ENCODE measurements at regions not wholly inside any gene's neighbourhood (a gene's known extent, or its start where the extent isn't known, plus 50 kb on each side); places are given as distances from the start of the nearest gene placed in this dataset.

GRCh38 chr12:86379337-86379736 lies 123.1 kb upstream of the MGAT4C start:
- TF ChIP-seq POLR2AphosphoS5 (IDR thresholded peaks at IDR 0.05) (peak; percentile 18), CTCF (IDR thresholded peaks at IDR 0.05) (no peak)
- H3K9me3 ChIP-seq, result no peaks in the 10 kb centered on the region
- H3K27me3 ChIP-seq (replicated peaks; ENCODE audit: insufficient read depth), result no peaks in the 10 kb centered on the region
- H3K36me3 ChIP-seq, result no peaks in the 10 kb centered on the region
- intact Hi-C loops (cut with DNase I), result no loop called here
- H3K4me3 ChIP-seq, result no peak overlapping the region
- no peaks in the 10 kb centered on the region for H3K4me1 ChIP-seq (replicated peaks)
- DNase-seq (ENCODE audit: low spot score), result no peak
- H3K27ac ChIP-seq, result no peak overlapping the region
- WGBS, result 21% methylated on average over 1 of the region's 1 CpG

DNA sequence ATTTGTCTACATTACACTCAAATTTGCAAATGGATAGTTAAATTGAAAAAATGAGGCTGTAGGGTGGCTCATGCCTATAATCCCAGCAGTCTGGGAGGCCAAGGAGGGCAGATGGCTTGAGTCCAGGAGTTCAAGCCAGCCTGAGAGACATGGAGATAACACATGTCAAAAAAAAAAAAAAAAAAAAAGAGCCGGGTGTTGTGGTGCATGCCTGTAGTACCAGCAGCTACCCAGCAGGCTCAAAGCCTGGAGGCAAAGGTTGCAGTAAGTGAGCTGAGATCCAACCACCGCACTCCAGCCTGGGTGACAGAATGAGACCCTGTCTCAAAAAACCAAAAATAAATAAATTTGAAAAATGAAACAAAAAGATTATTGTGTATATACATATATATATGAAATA lies 119.9 kb upstream of the MGAT4C start:
- DNase-seq (ENCODE audit: low spot score), result no peak
- intact Hi-C loops (cut with DNase I), result no loop called here
- Histone ChIP-seq H3K36me3 (no peaks in the 10 kb centered on the region), H3K4me1 (replicated peaks) (no peaks in the 10 kb centered on the region), H3K9me3 (no peaks in the 10 kb centered on the region), H3K27ac (no peak overlapping the region), H3K4me3 (no peak overlapping the region), H3K27me3 (replicated peaks; ENCODE audit: insufficient read depth) (no peaks in the 10 kb centered on the region)
- 66% methylated on average over 2 of the region's 2 CpGs for WGBS
- TF ChIP-seq POLR2A (IDR thresholded peaks at IDR 0.05) (no peak), CTCF (IDR thresholded peaks at IDR 0.05) (no peak), POLR2AphosphoS5 (IDR thresholded peaks at IDR 0.05) (no peak)

GRCh38 chr12:86373813-86374212 lies 117.6 kb upstream of the MGAT4C start:
- Histone ChIP-seq H3K9me3 (no peaks in the 10 kb centered on the region), H3K27me3 (replicated peaks; ENCODE audit: insufficient read depth) (no peaks in the 10 kb centered on the region), H3K36me3 (no peaks in the 10 kb centered on the region), H3K4me1 (replicated peaks) (no peaks in the 10 kb centered on the region), H3K27ac (no peak overlapping the region), H3K4me3 (no peak overlapping the region)
- intact Hi-C loops (cut with DNase I), result no loop called here
- no peak for TF ChIP-seq CTCF (IDR thresholded peaks at IDR 0.05)
- no peak for TF ChIP-seq POLR2AphosphoS5 (IDR thresholded peaks at IDR 0.05)
- no peak for TF ChIP-seq POLR2A (IDR thresholded peaks at IDR 0.05)
- WGBS, result 89% methylated on average over 1 of the region's 1 CpG
- no peak for DNase-seq (ENCODE audit: low spot score)

GRCh38 chr12:86367137-86367536 lies 110.9 kb upstream of the MGAT4C start:
- Histone ChIP-seq H3K36me3 (no peaks in the 10 kb centered on the region), H3K4me3 (no peak overlapping the region), H3K27me3 (replicated peaks; ENCODE audit: insufficient read depth) (no peaks in the 10 kb centered on the region), H3K27ac (no peak overlapping the region), H3K4me1 (replicated peaks) (no peaks in the 10 kb centered on the region), H3K9me3 (no peaks in the 10 kb centered on the region)
- TF ChIP-seq CTCF (IDR thresholded peaks at IDR 0.05) (no peak), POLR2AphosphoS5 (IDR thresholded peaks at IDR 0.05) (no peak), POLR2A (IDR thresholded peaks at IDR 0.05) (no peak)
- intact Hi-C loops (cut with DNase I), result no loop called here
- WGBS, result 38% methylated on average over 2 of the region's 2 CpGs
- DNase-seq (ENCODE audit: low spot score), result no peak

DNA sequence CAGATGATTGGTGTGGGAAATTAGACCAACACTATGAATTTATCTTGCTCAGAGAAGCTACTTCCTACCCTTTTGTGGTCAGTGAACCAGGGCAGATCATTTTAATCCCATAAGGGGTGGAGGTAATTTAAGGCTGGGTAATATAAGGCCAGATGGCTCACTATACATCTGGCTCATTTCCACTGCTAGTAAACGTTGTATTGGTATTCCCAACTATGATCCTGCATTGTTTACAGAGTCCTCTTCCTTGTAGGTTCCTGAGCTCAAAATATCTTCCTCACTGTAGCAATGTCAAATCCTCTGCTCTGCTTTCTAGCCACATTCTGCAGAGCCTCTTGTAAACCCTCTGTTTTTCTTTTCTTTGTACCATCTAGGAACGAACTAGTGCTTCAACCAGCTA lies 93.0 kb upstream of the MGAT4C start:
- WGBS, result 14% methylated on average over 2 of the region's 2 CpGs
- intact Hi-C loops (cut with DNase I), result no loop called here
- Histone ChIP-seq H3K36me3 (no peaks in the 10 kb centered on the region), H3K27ac (no peak overlapping the region), H3K27me3 (replicated peaks; ENCODE audit: insufficient read depth) (no peaks in the 10 kb centered on the region), H3K4me1 (replicated peaks) (no peaks in the 10 kb centered on the region), H3K9me3 (no peaks in the 10 kb centered on the region), H3K4me3 (no peak overlapping the region)
- no peak for TF ChIP-seq POLR2AphosphoS5 (IDR thresholded peaks at IDR 0.05)
- no peak for TF ChIP-seq CTCF (IDR thresholded peaks at IDR 0.05)
- TF ChIP-seq POLR2A (IDR thresholded peaks at IDR 0.05), result no peak
- no peak for DNase-seq (ENCODE audit: low spot score)

Measured in prostate gland (tissue), 2 donors.